HG03159 (cell line): ENCODE measurements at regions not wholly inside any gene's neighbourhood (a gene's known extent, or its start where the extent isn't known, plus 50 kb on each side); places are given as distances from the start of the nearest gene placed in this dataset.
A peak's percentile ranks its signal among the peaks of the same experiment; 100 is the strongest.

ENCODE experiments used
- ATAC-seq: cut with Tn5 transposase; IDR thresholded peaks from one replicate; pipeline ENCODE4 v1.9.1; 2021; ENCODE audit warnings: mild to moderate bottlenecking, moderate library complexity; ENCODE audit not compliant: unreplicated experiment

GRCh38 chr14:82309199-82309598 lies 775.5 kb upstream of the SEL1L start:
- ATAC-seq, result no peak

GRCh38 chr14:82313889-82314288 lies 780.2 kb upstream of the SEL1L start:
- no peak for ATAC-seq

GRCh38 chr14:82328442-82328841 lies 794.8 kb upstream of the SEL1L start:
- no peak for ATAC-seq

GRCh38 chr14:82341261-82341810 lies 807.7 kb upstream of the SEL1L start:
- ATAC-seq, result no peak

- no peak for ATAC-seq
These were observed 808.9 kb upstream of the SEL1L start for GRCh38 chr14:82342596-82342995.

- ATAC-seq, result no peak
These were observed 811.5 kb upstream of the SEL1L start for GRCh38 chr14:82345184-82345583.

- ATAC-seq, result no peak
These were observed 820.5 kb upstream of the SEL1L start for GRCh38 chr14:82354126-82354525.

- ATAC-seq, result no peak
These were observed 825.5 kb upstream of the SEL1L start for GRCh38 chr14:82359201-82359600.

GRCh38 chr14:82362452-82362851 lies 828.8 kb upstream of the SEL1L start:
- no peak for ATAC-seq

GRCh38 chr14:82365471-82365870 lies 831.8 kb upstream of the SEL1L start:
- no peak for ATAC-seq

- ATAC-seq, result no peak
These were observed 833.1 kb upstream of the SEL1L start for GRCh38 chr14:82366803-82367202.

- no peak for ATAC-seq
These were observed 845.6 kb upstream of the SEL1L start for GRCh38 chr14:82379291-82379690.

GRCh38 chr14:82385048-82385447 lies 851.4 kb upstream of the SEL1L start:
- no peak for ATAC-seq

GRCh38 chr14:82387699-82388098 lies 854.0 kb upstream of the SEL1L start:
- no peak for ATAC-seq

GRCh38 chr14:82388488-82388887 lies 854.8 kb upstream of the SEL1L start:
- ATAC-seq, result no peak

GRCh38 chr14:82390586-82390985 lies 856.9 kb upstream of the SEL1L start:
- no peak for ATAC-seq

GRCh38 chr14:82394916-82395315 lies 861.3 kb upstream of the SEL1L start:
- no peak for ATAC-seq

- no peak for ATAC-seq
These were observed 864.6 kb upstream of the SEL1L start for GRCh38 chr14:82398256-82398655.

GRCh38 chr14:82403987-82404386 lies 870.3 kb upstream of the SEL1L start:
- no peak for ATAC-seq

- ATAC-seq, result no peak
These were observed 876.4 kb upstream of the SEL1L start for GRCh38 chr14:82410064-82410463.

GRCh38 chr14:82411298-82411697 lies 877.6 kb upstream of the SEL1L start:
- ATAC-seq, result no peak

GRCh38 chr14:82412545-82412944 lies 878.9 kb upstream of the SEL1L start:
- peak; percentile 57 for ATAC-seq

- no peak for ATAC-seq
These were observed 881.3 kb upstream of the SEL1L start for GRCh38 chr14:82414853-82415539.
